ENCODE measurements at regions not wholly inside any gene's neighbourhood (a gene's known extent, or its start where the extent isn't known, plus 50 kb on each side); places are given as distances from the start of the nearest gene placed in this dataset.
"Not testable (repeated sequence)": the region's sequence is repeated elsewhere in the genome, so short reads cannot be mapped to it uniquely, and the experiment has no call there.

DNA sequence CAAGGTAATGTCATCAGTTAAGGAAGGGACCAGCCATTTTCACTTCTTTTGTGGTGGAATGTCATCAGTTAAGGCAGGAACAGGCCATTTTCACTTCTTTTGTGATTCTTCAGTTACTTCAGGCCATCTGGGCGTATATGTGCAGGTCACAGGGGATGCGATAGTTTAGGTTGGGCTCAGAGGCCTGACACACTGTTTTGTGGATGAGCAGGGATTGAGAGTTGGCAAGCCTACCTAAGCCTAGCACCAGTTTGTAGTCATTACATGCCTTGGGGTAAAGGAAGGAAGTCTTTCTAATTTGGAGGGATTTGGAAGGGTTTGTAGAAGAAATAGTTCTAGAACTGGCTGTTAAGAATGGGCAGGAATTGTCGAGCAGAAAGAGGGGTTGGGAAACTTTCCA, 457.2 kb downstream of the TMEM135 start:
- not testable (repeated sequence) for H3K23ac ChIP-seq (ENCODE audit: low read length in 2 of 2); H3K27me3 ChIP-seq (ENCODE audit: control insufficient read depth in 1 of 2, insufficient read depth in 1 of 2, low read length in 2 of 2); H3K9me3 ChIP-seq (ENCODE audit: control insufficient read depth, low read length); H3K36me3 ChIP-seq (ENCODE audit: control insufficient read depth in 1 of 2, insufficient read depth in 2 of 2, low read depth in 1 of 2, low read length in 2 of 2); H2BK5ac ChIP-seq (ENCODE audit: low read depth, low read length, poor library complexity, severe bottlenecking); H3K18ac ChIP-seq (ENCODE audit: low read depth in 1 of 2, low read length in 2 of 2); H3K4ac ChIP-seq (ENCODE audit: low read depth in 1 of 2, low read length in 2 of 2); H4K91ac ChIP-seq (ENCODE audit: low read length); H2AK5ac ChIP-seq (ENCODE audit: low read length, severe bottlenecking); H2AFZ ChIP-seq (ENCODE audit: low read depth, low read length); H2BK12ac ChIP-seq (ENCODE audit: low read length in 2 of 2); H3K14ac ChIP-seq (ENCODE audit: low read length in 2 of 2); H3K4me2 ChIP-seq (ENCODE audit: low read length, poor library complexity, severe bottlenecking); H4K8ac ChIP-seq (ENCODE audit: low read length); H2BK120ac ChIP-seq (ENCODE audit: low read depth, low read length); DNase-seq; H3K4me1 ChIP-seq (ENCODE audit: control insufficient read depth, insufficient read depth, low read depth, low read length); H2BK15ac ChIP-seq (ENCODE audit: low read depth, poor library complexity, severe bottlenecking); H3K79me1 ChIP-seq (replicated peaks; ENCODE audit: low read length, poor library complexity, severe bottlenecking); H3K27ac ChIP-seq (ENCODE audit: low read length, poor library complexity, severe bottlenecking); H3K4me3 ChIP-seq (ENCODE audit: insufficient read depth in 1 of 2, low read depth in 1 of 2, low read length in 2 of 2); H3K9ac ChIP-seq (ENCODE audit: low read length)
- 91% methylated on average over 2 of the region's 3 CpGs for WGBS

- H3K4me1 ChIP-seq (ENCODE audit: control insufficient read depth, insufficient read depth, low read depth, low read length); H3K4me2 ChIP-seq (ENCODE audit: low read length, poor library complexity, severe bottlenecking); H3K9me3 ChIP-seq (ENCODE audit: control insufficient read depth, low read length); H2BK12ac ChIP-seq (ENCODE audit: low read length in 2 of 2); H3K4ac ChIP-seq (ENCODE audit: low read depth in 1 of 2, low read length in 2 of 2); H4K91ac ChIP-seq (ENCODE audit: low read length); H4K8ac ChIP-seq (ENCODE audit: low read length); H3K4me3 ChIP-seq (ENCODE audit: insufficient read depth in 1 of 2, low read depth in 1 of 2, low read length in 2 of 2); H3K9ac ChIP-seq (ENCODE audit: low read length); H3K27ac ChIP-seq (ENCODE audit: low read length, poor library complexity, severe bottlenecking); H2BK15ac ChIP-seq (ENCODE audit: low read depth, poor library complexity, severe bottlenecking); H2BK120ac ChIP-seq (ENCODE audit: low read depth, low read length); H2BK5ac ChIP-seq (ENCODE audit: low read depth, low read length, poor library complexity, severe bottlenecking); H3K27me3 ChIP-seq (ENCODE audit: control insufficient read depth in 1 of 2, insufficient read depth in 1 of 2, low read length in 2 of 2); H3K23ac ChIP-seq (ENCODE audit: low read length in 2 of 2); H3K14ac ChIP-seq (ENCODE audit: low read length in 2 of 2); H2AFZ ChIP-seq (ENCODE audit: low read depth, low read length); H3K79me1 ChIP-seq (replicated peaks; ENCODE audit: low read length, poor library complexity, severe bottlenecking); H3K18ac ChIP-seq (ENCODE audit: low read depth in 1 of 2, low read length in 2 of 2); H2AK5ac ChIP-seq (ENCODE audit: low read length, severe bottlenecking); H3K36me3 ChIP-seq (ENCODE audit: control insufficient read depth in 1 of 2, insufficient read depth in 2 of 2, low read depth in 1 of 2, low read length in 2 of 2); DNase-seq: not testable (repeated sequence)
- 66% methylated on average over 7 of the region's 7 CpGs for WGBS
Measured at GRCh38 chr11:87494026-87494425, 456.3 kb downstream of the TMEM135 start.

DNA sequence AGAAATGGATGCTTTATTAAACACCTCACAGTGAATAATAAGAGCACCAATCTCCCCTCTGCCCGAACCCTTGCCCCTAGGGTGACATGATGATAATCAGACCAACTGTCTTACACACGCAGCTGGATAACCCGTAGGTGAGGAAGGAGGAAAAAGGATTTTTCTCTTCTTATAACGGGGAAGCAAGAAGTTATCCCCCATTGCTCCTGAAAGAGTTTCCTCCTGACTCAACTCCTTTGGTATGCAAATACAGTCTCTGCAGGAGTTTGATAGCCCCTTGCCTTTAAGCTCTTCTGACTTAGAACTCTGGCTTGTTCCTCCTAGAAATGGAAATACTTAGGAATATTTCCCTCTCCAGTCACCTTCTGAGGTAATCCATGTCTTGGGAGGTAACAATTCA, 455.8 kb downstream of the TMEM135 start:
- Histone ChIP-seq H3K4ac (ENCODE audit: low read depth in 1 of 2, low read length in 2 of 2) (no peak overlapping the region), H2AFZ (ENCODE audit: low read depth, low read length) (no peak overlapping the region), H4K91ac (ENCODE audit: low read length) (no peak overlapping the region), H2BK15ac (ENCODE audit: low read depth, poor library complexity, severe bottlenecking) (no peak overlapping the region), H2BK12ac (ENCODE audit: low read length in 2 of 2) (no peak overlapping the region), H3K18ac (ENCODE audit: low read depth in 1 of 2, low read length in 2 of 2) (no peak overlapping the region), H4K8ac (ENCODE audit: low read length) (no peak overlapping the region), H3K23ac (ENCODE audit: low read length in 2 of 2) (no peak overlapping the region), H3K27ac (ENCODE audit: low read length, poor library complexity, severe bottlenecking) (no peak overlapping the region), H3K4me3 (ENCODE audit: insufficient read depth in 1 of 2, low read depth in 1 of 2, low read length in 2 of 2) (no peak overlapping the region), H3K9ac (ENCODE audit: low read length) (no peak overlapping the region), H2BK120ac (ENCODE audit: low read depth, low read length) (no peak overlapping the region), H3K36me3 (ENCODE audit: control insufficient read depth in 1 of 2, insufficient read depth in 2 of 2, low read depth in 1 of 2, low read length in 2 of 2) (no peaks in the 10 kb centered on the region), H3K4me2 (ENCODE audit: low read length, poor library complexity, severe bottlenecking) (no peak overlapping the region), H3K4me1 (ENCODE audit: control insufficient read depth, insufficient read depth, low read depth, low read length) (no peaks in the 10 kb centered on the region), H3K27me3 (ENCODE audit: control insufficient read depth in 1 of 2, insufficient read depth in 1 of 2, low read length in 2 of 2) (peaks cover 0 to 3% of the 10 kb centered on the region in 2 experiments), H2AK5ac (ENCODE audit: low read length, severe bottlenecking) (no peak overlapping the region), H3K9me3 (ENCODE audit: control insufficient read depth, low read length) (no peaks in the 10 kb centered on the region), H3K79me1 (replicated peaks; ENCODE audit: low read length, poor library complexity, severe bottlenecking) (no peaks in the 10 kb centered on the region), H2BK5ac (ENCODE audit: low read depth, low read length, poor library complexity, severe bottlenecking) (no peak overlapping the region), H3K14ac (ENCODE audit: low read length in 2 of 2) (no peak overlapping the region)
- DNase-seq: no peak
- 0% methylated on average over 1 of the region's 4 CpGs for WGBS

DNA sequence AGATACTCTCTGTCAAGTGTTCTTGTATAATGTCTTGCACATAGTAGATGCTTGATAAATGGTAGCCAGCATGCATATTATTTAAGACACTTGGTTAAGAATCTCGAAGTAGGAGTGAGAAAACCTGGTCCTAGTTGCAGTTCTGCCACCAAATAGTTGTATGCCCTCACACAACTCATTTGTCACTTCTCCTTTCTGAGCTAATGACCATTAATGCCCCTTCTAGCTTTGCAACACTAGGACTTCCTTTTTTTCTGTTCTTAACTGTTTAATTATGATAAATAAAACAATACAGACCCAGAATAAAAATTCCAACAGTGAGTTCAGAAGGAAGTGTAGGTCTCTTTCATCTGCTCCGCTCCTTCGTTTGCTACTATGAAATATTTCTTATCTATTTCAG, 453.6 kb downstream of the TMEM135 start:
- Histone ChIP-seq H4K91ac (ENCODE audit: low read length) (no peak overlapping the region), H2BK120ac (ENCODE audit: low read depth, low read length) (no peak overlapping the region), H3K9ac (ENCODE audit: low read length) (no peak overlapping the region), H3K27ac (ENCODE audit: low read length, poor library complexity, severe bottlenecking) (no peak overlapping the region), H3K4ac (ENCODE audit: low read depth in 1 of 2, low read length in 2 of 2) (no peak overlapping the region), H2BK15ac (ENCODE audit: low read depth, poor library complexity, severe bottlenecking) (no peak overlapping the region), H3K18ac (ENCODE audit: low read depth in 1 of 2, low read length in 2 of 2) (no peak overlapping the region), H3K4me1 (ENCODE audit: control insufficient read depth, insufficient read depth, low read depth, low read length) (no peaks in the 10 kb centered on the region), H3K36me3 (ENCODE audit: control insufficient read depth in 1 of 2, insufficient read depth in 2 of 2, low read depth in 1 of 2, low read length in 2 of 2) (no peaks in the 10 kb centered on the region), H3K14ac (ENCODE audit: low read length in 2 of 2) (no peak overlapping the region), H2AK5ac (ENCODE audit: low read length, severe bottlenecking) (no peak overlapping the region), H3K23ac (ENCODE audit: low read length in 2 of 2) (no peak overlapping the region), H3K4me2 (ENCODE audit: low read length, poor library complexity, severe bottlenecking) (no peak overlapping the region), H2AFZ (ENCODE audit: low read depth, low read length) (no peak overlapping the region), H3K9me3 (ENCODE audit: control insufficient read depth, low read length) (no peaks in the 10 kb centered on the region), H2BK12ac (ENCODE audit: low read length in 2 of 2) (no peak overlapping the region), H3K27me3 (ENCODE audit: control insufficient read depth in 1 of 2, insufficient read depth in 1 of 2, low read length in 2 of 2) (peaks cover 0 to 3% of the 10 kb centered on the region in 2 experiments), H3K79me1 (replicated peaks; ENCODE audit: low read length, poor library complexity, severe bottlenecking) (no peaks in the 10 kb centered on the region), H4K8ac (ENCODE audit: low read length) (no peak overlapping the region), H3K4me3 (ENCODE audit: insufficient read depth in 1 of 2, low read depth in 1 of 2, low read length in 2 of 2) (no peak overlapping the region), H2BK5ac (ENCODE audit: low read depth, low read length, poor library complexity, severe bottlenecking) (no peak overlapping the region)
- no peak for DNase-seq
- no CpG with 5 or more reads among the region's 3 CpGs for WGBS
